Cardiac muscle cell (in vitro differentiated cells and primary cell): ENCODE measurements at regions not wholly inside any gene's neighbourhood (a gene's known extent, or its start where the extent isn't known, plus 50 kb on each side); places are given as distances from the start of the nearest gene placed in this dataset.
A peak's percentile ranks its signal among the peaks of the same experiment; 100 is the strongest.

Experiments
- DNase-seq, 2 donors: peaks; one replicate each; pipeline versions ENCODE4 v3.0.0 to v3.0.0-alpha.2; 2010 to 2017; ENCODE audit warnings: low read depth in 1 of 2, low spot score in 1 of 2
- H3K27ac ChIP-seq: fragments of 200-600 bp; sonication (generic); 2 replicates; pipeline ENCODE4 v1.5.1; 2016
- H3K27me3 ChIP-seq: fragments of 200-600 bp; sonication (generic); 2 replicates; pipeline ENCODE4 v1.6.0; 2016; ENCODE audit warnings: control low read depth
- H3K36me3 ChIP-seq: fragments of 200-600 bp; sonication (generic); 2 replicates; pipeline ENCODE4 v1.5.1; 2016; ENCODE audit warnings: control low read depth
- H3K4me1 ChIP-seq: fragments of 200-600 bp; sonication (generic); 2 replicates; pipeline ENCODE4 v1.8.1; 2017; ENCODE audit warnings: low read depth, mild to moderate bottlenecking, mixed run types
- H3K4me3 ChIP-seq: fragments of 200-600 bp; sonication (generic); 2 replicates; pipeline ENCODE4 v1.5.1; 2016; ENCODE audit warnings: mild to moderate bottlenecking
- H3K9me3 ChIP-seq: fragments of 200-600 bp; sonication (generic); 2 replicates; pipeline ENCODE4 v1.5.1; 2017; ENCODE audit warnings: low read depth, mild to moderate bottlenecking, control low read depth
- CTCF ChIP-seq: IDR thresholded peaks from 2 replicates; pipeline ENCODE4 v1.5.1; 2012; ENCODE audit warnings: low read depth, mild to moderate bottlenecking, low read length

- H3K27ac ChIP-seq: no peak overlapping the region
These were observed 107.4 kb upstream of the IL12A start for GRCh38 chr3:159881208-159881607.

DNA sequence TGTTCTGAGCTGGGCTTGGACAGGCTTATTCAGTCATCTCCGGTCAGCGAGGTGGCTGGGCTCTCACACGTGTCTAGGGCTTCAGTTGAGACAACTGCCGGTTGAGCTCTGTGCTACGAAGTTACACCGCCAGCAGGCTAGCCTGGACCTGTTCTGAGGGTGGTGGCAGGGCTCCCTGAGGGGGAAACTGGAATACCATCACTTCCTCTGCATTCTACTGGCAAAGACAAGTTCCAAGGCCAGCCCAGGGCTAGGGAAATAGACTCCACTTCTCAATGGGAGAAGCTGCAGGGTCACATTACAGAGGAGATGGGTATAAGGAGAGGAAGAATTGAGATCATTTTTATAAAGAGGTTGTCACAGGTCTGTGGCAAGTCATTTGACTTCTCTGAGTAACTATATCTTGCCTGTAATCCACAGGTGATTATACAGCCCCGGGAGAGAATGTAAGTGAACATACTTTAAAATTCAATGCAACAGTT lies 106.8 kb upstream of the IL12A start:
- Histone ChIP-seq H3K9me3 (no peaks in the 10 kb centered on the region), H3K4me3 (no peak overlapping the region), H3K36me3 (no peaks in the 10 kb centered on the region), H3K27ac (peak overlapping the region; percentile 69), H3K27me3 (no peaks in the 10 kb centered on the region), H3K4me1 (peaks cover 16% of the 10 kb centered on the region)
- TF ChIP-seq CTCF: no peak
- DNase-seq: peak in 1 of 2 donors; percentile 23

More at GRCh38 chr3:159881208-159881607, 107.4 kb upstream of the IL12A start:
- Histone ChIP-seq H3K9me3 (no peaks in the 10 kb centered on the region), H3K4me1 (peaks cover 16% of the 10 kb centered on the region), H3K27me3 (no peaks in the 10 kb centered on the region), H3K36me3 (no peaks in the 10 kb centered on the region), H3K4me3 (no peak overlapping the region)
- no peak for TF ChIP-seq CTCF
- no peak for DNase-seq

- Histone ChIP-seq H3K27ac (peak overlapping the region; percentile 69), H3K36me3 (no peaks in the 10 kb centered on the region), H3K4me1 (peaks cover 16% of the 10 kb centered on the region), H3K27me3 (no peaks in the 10 kb centered on the region), H3K9me3 (no peaks in the 10 kb centered on the region), H3K4me3 (no peak overlapping the region)
- no peak for DNase-seq
- no peak for TF ChIP-seq CTCF
These were observed 106.3 kb upstream of the IL12A start for GRCh38 chr3:159882367-159882766.

DNA sequence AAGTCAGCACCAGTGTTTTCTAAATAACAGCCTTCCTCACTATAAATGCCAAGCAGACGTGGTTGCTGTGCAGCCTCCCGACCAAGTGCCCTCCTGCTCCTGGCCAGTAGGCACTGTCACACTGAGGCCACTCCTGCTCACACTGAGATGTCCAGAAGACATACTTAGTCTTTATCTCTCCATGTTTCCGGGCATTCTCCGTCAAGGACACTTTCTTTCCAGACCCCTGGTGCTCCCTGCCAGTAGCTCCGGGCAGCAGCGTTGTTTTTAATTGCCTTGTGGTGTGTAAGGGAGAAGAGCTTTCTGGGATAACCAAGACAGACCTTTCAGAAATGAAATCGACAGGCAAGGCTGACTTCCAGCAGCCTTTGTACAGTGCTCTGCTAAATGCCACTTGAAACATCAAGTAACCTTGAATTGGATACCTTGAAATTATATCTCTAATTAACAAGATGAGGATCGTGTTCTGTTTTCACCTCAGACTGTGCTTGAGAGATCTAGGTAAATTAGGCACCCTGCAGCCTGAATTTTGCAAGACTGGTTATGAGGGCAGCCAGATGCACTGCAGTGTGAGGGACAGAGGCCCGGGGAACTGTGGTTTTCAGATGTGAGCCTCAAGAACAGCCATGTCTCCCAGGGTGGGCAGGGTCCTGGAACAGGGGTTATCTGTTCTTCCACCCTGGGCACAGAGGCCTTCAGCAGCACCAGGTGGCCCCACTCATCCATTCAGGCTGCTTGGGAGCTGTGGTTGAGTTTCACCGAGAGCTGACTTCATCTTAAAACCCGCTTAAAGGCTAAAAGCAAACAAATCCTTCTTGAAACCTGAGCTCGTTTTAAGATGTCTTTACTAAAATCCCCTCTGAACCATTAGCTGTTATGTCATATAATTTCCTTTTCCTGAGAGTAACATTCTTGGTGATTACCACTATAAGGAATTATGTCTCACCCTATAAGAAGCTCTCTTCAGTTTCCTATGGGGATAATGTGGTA lies 105.5 kb upstream of the IL12A start:
- TF ChIP-seq CTCF: no peak
- Histone ChIP-seq H3K27me3 (no peaks in the 10 kb centered on the region), H3K27ac (peak overlapping the region; percentile 69), H3K9me3 (no peaks in the 10 kb centered on the region), H3K4me1 (peaks cover 16% of the 10 kb centered on the region), H3K36me3 (no peaks in the 10 kb centered on the region), H3K4me3 (no peak overlapping the region)
- DNase-seq: peak; percentile 18 to 30

- no peak overlapping the region for H3K27ac ChIP-seq
- H3K4me3 ChIP-seq: no peak overlapping the region
- H3K4me1 ChIP-seq: peaks cover 16% of the 10 kb centered on the region
- DNase-seq: peak; percentile 32 to 71
- peaks cover 3% of the 10 kb centered on the region for H3K36me3 ChIP-seq
- peak; percentile 50 for TF ChIP-seq CTCF
- no peaks in the 10 kb centered on the region for H3K27me3 ChIP-seq
- no peaks in the 10 kb centered on the region for H3K9me3 ChIP-seq
These were observed 103.8 kb upstream of the IL12A start for GRCh38 chr3:159884661-159885402.
